HG03520 (cell line): ENCODE measurements at regions not wholly inside any gene's neighbourhood (a gene's known extent, or its start where the extent isn't known, plus 50 kb on each side); places are given as distances from the start of the nearest gene placed in this dataset.

ENCODE experiments used
- ATAC-seq: cut with Tn5 transposase; IDR thresholded peaks from one replicate; pipeline ENCODE4 v1.9.1; 2021; ENCODE audit warnings: mild to moderate bottlenecking, moderate library complexity; ENCODE audit not compliant: unreplicated experiment

GRCh38 chr2:221710744-221711143, 138.6 kb upstream of the EPHA4 start:
- ATAC-seq = no peak

GRCh38 chr2:221708902-221709301, 136.8 kb upstream of the EPHA4 start:
- no peak for ATAC-seq

GRCh38 chr2:221705185-221705877, 133.2 kb upstream of the EPHA4 start:
- ATAC-seq = no peak

GRCh38 chr2:221704442-221704841, 132.3 kb upstream of the EPHA4 start:
- no peak for ATAC-seq

GRCh38 chr2:221693365-221693764, 121.3 kb upstream of the EPHA4 start:
- ATAC-seq = no peak

GRCh38 chr2:221691571-221691970, 119.5 kb upstream of the EPHA4 start:
- no peak for ATAC-seq

GRCh38 chr2:221689140-221689539, 117.0 kb upstream of the EPHA4 start:
- ATAC-seq = no peak

GRCh38 chr2:221680548-221680947, 108.4 kb upstream of the EPHA4 start:
- ATAC-seq = no peak

- ATAC-seq = no peak
Measured at GRCh38 chr2:221677688-221678087, 105.6 kb upstream of the EPHA4 start.

- ATAC-seq = no peak
Measured at GRCh38 chr2:221676566-221677172, 104.6 kb upstream of the EPHA4 start.

GRCh38 chr2:221675201-221675908, 103.3 kb upstream of the EPHA4 start:
- no peak for ATAC-seq

GRCh38 chr2:221674446-221674845, 102.3 kb upstream of the EPHA4 start:
- ATAC-seq = no peak

- ATAC-seq = no peak
Measured at GRCh38 chr2:221673248-221673647, 101.1 kb upstream of the EPHA4 start.

GRCh38 chr2:221671515-221671914, 99.4 kb upstream of the EPHA4 start:
- no peak for ATAC-seq

GRCh38 chr2:221662689-221663391, 90.7 kb upstream of the EPHA4 start:
- no peak for ATAC-seq

GRCh38 chr2:221657806-221658205, 85.7 kb upstream of the EPHA4 start:
- ATAC-seq = no peak

GRCh38 chr2:221655300-221655699, 83.2 kb upstream of the EPHA4 start:
- ATAC-seq = no peak

- ATAC-seq = no peak
Measured at GRCh38 chr2:221653182-221653581, 81.1 kb upstream of the EPHA4 start.

GRCh38 chr2:221649051-221649775, 77.1 kb upstream of the EPHA4 start:
- ATAC-seq = no peak

GRCh38 chr2:221642447-221642846, 70.3 kb upstream of the EPHA4 start:
- no peak for ATAC-seq
